ENCODE measurements at regions not wholly inside any gene's neighbourhood (a gene's known extent, or its start where the extent isn't known, plus 50 kb on each side); places are given as distances from the start of the nearest gene placed in this dataset.

DNA sequence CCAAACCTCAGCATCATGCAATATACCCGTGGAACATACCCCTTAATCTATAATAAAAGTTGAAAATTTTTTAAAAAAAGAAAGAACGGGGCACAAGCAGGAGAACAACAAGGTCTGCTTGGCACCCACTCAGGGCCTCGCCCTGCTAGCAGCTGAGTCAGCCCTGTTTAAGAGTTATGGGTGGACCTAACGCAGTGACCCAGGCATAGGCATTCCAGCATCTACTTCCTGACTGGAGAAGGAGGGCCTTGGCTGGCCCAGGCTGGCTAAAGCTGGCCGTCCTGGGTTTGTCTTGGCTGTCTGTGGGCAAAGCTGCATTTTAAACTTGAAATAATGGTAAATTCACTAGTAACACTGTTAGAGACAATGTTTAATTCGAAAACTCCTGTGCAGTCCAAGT, 236.7 kb upstream of the PGRMC2 start:
- no peak for DNase-seq

DNA sequence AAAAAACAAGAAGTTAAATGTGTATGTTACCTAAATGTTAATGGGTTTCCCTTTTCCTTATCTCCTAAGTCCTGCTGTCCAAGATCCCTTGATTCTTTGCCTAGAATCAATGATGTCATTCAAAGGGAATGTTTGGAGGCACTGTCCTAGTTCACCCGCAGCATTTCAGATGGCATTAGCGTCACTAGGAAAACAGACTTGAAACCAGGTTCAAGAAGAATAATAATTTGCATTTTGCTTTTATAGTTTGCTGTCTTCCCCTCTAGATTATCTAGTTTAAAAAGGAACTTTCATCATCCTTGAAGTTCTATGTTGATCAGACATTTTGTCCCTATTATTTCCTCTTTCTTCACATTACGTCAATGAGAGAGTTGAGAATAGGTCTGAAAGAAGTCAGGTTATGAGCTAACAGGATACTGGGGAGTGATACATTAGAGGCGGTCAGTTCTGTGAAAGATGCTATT, 234.1 kb upstream of the PGRMC2 start:
- no peak for DNase-seq

DNA sequence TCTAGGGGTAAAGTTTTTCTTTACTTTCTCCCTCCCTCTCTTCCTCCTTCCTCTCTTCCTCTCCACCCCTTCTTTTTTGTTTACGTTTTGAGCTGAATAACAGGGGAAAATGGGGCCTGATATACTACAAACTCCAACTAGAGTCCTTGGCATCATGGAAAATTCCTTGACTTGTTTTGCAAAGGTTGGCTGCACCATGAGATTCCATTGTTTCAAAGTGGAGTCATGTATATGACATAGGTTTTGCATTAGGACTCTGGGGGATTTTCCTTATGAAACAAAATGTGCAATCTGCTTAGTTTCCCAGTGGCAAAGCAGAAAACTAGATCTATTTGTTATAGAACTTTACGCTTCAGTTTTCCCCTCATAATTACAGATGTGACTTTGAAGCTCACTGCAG, 233.5 kb upstream of the PGRMC2 start:
- DNase-seq = no peak

DNA sequence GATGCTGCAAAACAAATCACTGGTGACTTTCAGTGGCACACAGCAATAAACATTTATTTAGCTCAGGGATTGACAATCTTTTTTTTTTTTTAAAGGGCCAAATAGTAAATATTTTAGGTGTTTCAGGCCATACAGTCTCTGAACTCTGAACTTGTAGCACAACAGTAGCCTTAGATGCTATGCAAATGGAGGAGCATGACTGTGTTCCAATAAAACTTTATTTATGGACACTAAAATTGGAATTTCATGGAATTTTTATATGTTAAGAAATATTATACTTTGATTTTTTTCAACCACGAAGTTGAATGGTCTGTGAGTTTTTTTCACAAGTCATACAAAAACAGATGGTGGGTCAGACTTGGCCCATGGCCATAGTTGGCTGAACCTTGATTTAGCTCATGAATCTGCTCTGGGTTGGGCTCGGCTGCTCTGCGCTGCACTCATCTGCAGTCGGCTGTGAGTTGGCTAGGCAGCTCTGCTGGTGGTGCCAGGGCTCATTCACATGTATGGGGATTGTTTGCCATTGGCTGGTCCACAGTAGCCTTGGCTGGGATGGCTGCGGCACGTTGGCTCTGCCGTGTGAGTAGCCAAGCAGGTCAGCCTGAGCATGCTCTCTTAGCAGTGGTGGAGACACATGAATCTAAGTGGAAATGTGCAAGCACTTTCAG, 231.7 kb upstream of the PGRMC2 start:
- no peak for DNase-seq

DNA sequence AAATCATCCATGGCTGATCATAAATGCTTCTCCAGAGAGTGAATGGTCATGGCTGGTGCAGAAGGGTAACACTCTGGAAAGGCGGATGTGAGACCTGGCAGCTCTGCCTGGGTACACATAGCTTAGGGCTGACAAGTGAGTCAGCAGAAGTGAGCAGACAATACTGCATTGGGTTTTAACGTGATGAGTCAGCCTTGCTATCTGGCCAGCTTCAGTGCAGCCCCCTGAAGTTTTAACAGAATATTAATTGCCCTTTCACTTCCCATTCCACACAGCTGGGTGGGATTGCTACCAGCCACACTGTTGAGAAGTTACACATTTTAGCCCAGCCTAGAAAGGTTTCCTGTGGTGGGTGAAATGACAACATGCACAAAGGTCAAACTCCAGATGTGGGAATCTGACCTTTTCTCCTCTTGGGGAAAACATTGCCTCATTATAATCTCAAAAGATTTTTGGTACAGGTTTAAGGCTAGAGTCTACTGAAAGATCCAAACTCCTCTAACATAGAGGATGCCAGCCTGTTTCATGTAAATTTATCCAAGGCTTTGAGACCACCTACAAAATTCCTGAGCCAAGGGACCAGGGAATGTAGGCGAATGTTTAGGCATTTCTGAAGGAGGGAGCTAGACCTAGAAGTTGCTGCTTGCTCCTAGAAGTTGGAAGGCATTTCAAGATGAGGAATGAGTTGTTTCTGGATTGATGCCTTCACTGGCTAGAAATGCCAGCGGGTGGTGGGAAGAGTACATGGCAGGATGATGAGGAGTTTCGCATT, 230.3 kb upstream of the PGRMC2 start:
- DNase-seq = no peak

DNA sequence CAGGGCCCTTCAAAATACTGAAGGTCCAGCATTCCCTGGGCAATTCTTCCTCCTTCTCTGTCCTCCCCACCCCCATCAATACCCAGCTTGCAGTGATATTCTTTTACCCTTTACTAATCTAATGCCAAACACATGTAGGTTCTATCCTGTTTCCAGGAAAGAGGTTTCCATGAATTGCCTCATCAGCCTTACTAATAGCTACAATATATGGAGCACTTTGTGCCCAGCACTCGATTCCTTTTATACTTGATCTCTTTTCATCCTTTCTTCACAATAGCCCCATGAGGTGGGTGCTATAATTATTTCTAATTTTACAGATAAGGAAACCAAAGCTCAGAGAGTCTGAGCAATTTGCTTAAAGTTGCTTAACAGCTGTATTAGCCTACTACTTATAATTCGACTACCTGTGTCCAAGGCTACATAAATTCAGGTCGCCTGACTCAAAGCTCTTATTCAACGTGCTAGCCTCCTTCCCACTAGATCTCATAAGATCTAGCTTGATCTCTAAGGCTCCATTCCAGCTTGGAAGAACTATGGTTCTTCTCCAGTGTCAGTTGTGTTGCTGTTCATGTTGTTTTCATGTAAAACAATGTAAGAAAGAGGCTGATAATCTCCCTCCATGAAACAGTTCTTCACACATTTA, 229.6 kb upstream of the PGRMC2 start:
- DNase-seq = no peak

DNA sequence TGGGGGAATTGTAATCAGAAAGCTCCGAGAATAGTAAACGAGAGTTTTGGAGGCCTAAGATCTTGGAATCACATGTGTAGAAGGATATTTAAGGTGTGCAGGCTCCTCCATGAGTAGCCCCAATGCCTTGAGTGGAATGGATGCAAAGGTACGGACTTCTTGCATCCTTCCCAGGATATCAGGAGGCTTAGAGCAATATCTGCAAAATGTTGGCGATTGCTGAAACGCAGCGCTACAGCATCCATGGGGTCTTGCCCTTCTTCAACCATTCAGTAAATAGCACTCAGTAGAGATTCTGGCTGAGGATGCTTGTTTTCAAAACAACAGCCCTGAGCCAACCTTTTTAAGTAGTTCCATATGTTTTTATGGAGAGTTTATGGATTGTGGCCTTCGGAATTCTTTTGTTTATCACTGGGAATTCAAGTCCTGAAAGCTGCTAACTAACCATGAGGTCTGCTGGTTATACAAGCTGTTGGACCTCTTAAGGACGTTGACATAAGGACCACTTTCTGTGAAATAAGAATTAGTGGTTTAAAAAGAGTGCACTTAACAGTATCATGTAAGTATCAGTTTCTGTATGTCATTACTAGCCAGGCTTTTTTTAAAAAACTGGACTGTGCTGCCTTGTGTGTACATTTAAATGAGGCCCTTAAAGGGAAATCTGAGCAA, 228.8 kb upstream of the PGRMC2 start:
- no peak for DNase-seq

DNA sequence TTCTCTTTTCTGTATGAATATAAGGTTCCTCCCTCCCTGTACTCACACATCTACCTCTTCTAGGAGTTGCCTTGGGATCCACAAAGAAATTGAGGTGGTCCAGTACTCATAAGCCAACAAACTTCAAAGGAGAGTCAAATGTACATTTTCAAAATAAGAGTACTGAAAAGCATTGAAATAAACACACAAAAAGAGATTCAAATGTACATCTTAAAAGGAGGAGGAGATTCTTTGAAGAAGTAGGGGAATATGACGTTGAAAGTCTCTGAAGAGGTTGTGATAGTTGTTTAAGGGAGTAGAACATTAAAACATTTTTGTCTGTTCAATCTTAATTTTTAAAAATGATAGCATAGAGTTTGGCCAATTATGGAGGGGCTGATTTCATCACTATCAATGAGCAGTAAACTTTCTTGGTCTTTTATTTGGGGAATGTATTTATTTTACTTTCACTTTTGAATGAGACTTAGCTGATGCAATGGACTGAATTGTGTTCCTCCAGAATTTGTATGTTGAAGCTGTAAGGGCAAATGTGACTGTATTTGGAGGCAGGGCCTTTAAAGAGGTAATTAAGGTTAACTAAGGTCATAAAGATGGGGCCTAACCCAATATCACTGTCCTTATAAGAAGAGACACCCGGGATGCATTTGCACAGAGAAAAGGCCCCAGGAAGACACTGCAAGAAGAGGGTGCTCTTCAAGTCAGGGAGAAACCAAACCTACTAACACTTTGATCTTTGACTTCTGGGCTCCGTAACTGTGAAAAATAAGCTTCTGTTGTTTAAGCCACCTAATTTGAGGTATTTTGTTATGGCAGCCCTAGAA, 226.3 kb upstream of the PGRMC2 start:
- no peak for DNase-seq

DNA sequence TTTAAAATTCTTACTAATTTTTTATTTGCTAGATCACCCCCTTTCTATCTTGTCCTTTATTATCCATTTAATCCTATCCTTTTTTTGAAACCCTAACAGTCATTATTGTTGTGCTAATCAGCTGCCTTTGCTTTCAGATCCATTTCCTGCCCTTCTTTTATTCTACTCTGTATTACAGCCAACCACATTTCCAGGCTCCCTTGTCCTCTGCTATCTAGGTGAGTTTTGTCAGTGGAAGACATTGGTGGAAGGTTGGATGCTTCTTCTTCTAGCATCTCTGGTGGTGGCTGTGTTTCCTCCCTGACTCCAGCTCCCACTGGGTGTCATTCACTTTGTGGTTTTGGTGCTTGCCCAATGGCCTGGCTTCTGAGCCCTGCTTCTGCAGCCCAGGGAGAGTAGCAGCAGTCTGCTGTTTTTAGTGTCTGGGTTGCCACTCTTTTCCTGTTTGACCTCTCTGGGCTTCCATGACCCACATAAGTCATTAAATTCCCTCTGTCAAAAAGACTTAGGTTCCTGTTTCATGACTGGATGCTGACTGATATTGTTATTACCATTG, 225.2 kb upstream of the PGRMC2 start:
- DNase-seq = no peak

DNA sequence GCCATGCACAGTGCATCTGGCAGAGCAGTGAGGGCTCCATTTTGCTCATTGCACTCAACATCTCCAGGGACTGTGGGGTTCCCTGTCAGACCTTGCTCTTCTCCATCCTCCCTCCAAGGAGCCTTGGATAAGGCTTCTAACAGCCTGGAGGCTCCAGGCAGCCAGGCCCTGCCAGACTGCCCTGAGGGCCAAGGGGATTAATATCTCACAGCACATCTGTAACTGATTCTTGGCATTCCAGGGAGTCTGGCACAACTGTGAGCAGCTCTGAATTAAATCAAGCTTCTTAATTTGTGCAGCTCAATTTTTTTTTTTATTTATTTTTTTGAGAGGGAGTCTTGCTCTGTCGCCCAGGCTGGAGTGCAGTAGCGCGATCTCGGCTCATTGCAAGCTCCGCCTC, 224.5 kb upstream of the PGRMC2 start:
- DNase-seq = no peak

DNA sequence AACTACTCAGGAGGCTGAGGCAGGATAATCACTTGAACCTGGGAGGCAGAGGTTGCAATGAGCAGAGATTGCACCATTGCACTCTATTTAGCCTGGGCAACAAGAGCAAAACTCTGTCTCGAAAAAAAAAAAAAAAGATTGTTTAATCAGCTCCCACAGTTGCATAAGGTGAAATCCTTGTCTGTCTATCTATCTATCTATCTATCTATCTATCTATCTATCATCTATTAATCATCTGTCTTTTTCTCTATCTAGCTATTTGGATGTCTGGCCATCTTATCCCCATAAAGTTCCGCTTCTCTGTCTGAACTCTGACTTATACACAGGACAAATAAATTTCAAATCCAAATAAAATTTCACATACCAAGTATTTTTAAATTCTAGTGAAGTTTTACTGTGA, 223.2 kb upstream of the PGRMC2 start:
- no peak for DNase-seq

DNA sequence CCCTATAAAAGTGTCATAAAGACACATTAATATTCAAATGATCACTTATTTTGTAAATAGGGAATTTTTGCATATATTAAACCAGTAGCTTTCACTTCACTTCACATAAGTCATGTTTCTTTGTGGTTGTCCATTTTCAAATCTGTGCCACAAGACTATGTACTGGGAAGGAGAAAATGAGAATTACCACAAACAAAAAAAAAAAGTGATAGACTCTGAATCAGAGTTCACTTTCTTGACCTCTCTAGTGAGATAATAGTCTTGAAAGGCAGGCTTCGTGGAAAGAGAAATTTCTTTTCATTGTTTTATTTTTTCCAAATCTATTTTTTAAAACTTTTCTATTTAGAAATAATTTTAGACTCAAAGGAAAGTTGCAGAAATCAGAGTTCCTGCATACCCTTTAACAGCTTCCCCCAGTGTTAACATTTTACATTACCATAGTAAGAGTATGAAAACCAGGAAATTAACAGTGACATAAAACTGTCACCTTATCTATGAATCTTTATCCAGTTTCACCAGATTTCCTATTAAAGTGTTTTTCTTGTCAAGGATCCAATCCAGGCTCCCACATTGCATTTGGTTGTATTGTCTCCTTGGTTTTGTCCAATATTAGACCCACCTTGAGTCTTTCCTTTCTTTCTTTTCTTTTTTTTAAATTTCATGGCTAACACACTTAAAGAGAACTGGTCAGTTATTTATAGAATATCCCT, 215.4 kb upstream of the PGRMC2 start:
- no peak for DNase-seq

DNA sequence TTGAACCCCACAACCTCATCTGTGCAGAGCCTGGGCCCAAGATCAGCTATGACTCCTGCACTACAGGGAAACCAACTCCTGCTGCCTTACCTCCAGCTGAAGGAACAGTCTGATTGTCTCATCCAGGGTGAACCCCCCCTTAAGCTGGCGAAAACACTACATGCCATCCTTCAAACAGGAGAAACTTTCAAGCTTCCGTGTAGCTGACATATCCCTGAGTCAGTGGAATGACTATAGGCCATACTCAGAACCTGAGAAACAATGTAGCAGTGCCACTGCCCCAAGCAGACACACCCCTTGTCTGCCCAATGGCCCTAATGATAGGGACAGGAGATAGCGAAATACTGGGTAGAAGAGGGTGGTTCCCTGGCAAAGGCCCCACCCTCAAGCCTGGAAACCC, 213.6 kb upstream of the PGRMC2 start:
- no peak for DNase-seq

DNA sequence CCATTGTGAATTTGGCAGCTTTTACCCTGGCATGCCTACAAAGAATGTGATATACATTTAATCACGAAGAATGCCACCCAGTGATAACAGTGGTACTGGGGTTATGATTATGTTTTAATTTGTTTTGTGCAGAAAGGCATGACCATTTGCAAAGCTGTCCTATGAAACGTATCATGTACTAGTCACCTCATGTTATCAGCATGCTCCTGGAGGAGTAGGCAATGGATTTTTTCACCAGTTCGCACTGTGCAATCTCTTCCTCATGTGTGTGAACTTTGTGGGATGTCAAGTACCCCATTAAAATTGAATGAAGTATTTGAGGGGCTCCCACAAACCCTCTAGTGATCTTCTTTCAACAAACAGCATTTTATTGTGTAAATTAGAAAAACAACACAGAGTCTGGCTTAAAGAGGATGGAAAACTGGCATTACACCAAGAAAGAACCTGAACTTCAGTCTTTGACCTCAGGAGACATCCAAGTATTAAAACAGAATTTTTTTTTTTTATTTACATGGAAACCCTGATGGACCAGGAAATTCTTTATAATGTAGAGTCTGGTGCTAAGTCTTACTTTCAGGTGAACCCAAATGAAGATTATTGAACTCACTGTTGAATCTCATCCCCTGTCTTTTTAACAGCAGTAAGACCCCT, 200.6 kb upstream of the PGRMC2 start:
- no peak for DNase-seq

DNA sequence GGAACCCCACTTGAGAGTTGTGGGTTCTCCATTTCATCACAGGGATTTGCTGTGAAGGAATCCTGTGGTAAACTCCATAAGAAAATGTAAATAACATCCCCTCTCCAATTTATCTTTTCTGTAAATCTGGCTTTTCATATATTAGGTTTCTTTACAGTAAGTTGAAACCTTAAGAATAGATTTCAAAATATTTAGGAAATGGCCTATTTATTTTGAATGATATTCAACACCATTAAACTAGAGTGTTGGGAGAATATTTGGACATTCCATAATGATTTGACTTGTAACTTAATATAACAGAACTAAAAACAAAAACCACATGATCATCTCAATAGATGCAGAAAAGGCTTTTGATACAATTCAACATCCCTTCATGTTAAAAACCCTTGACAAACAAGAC, 197.3 kb upstream of the PGRMC2 start:
- no peak for DNase-seq

DNA sequence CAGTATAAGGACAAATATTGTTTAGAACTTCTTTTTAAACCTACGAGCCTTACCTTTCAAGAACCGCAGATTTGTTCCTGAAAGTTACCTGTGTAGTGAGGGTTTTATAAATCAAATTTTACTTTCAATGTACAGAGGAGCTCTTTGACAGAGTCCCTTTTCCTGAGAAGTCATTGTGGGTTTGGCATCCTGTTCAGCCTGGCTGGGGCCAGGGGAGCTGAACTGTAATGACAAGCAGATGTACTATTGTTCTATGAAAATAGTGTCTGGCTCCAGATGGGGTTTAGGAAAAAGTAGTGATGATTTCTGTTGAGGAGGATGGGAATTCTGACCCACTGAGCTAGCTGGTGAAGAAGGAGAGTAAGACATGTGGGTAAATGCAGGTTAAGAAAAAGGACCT, 196.2 kb upstream of the PGRMC2 start:
- DNase-seq = no peak

DNA sequence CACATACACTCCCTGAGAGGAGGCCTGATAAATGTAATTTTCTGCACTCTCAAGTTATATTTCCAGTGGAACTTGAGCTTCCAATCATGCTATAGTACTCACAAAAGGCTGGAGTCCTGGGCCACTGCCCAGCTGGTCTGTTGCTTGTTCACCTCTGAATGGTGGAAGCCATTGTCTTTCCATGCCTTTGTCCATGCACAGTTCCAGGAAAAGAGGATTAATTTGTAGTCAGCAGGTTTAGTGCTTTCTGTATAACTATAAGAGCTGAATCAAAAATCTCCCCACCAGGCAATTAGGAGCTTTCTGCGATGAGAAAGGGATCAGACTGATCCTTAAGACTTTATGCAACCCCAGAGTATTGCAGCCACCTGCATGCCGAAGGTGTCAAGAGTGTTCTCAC, 195.4 kb upstream of the PGRMC2 start:
- no peak for DNase-seq

DNA sequence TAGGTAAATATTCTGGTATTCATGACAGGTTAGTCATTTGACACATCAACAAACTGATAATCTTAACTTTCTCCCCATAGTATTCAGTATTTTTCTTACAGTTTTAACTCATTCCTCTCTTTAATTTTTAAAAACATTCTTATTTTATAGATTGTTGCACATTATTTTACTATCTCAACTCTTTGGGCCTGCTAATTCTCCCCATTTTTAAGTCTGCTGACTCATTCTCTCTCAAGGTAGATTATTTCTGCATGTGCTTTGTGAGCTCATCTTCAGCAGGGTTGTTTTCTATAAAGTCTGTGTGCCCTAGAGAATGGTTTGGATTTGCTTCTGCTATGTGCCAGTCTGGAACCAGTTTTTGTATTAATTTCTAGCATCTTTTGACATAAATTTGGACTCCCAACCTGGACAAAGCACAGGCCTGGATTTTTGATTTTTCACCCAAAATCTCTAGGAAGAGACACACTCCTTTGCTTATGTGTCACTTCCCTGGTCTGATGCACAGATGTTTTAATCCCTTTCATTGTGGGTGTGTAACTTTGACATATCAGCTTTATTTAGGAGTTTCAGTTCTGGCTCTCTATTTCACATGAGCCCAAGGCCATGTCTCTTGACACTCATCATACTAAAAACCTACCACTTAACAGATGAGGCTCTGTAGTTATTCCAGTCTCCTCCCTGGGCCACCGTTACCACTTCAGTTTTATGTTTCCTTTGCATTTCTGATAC, 194.3 kb upstream of the PGRMC2 start:
- DNase-seq = no peak

DNA sequence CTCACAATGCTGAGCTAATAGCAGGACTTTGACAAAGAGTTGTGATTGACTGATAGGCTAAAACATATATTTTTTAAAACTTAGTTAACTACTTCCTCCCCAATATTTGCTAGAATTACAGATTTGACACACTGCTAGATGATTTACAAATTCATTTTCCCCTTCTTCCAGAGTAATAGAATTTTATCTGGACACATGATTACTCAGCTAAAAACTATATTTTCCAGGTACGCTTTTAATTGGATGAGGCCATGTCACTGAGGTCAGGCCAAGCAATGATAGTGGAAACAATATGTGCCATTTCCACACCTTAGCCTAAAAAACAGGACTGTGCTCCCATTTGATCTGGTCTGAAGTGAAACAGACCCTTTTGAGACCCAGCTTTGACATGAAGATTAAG, 193.3 kb upstream of the PGRMC2 start:
- DNase-seq = no peak

DNA sequence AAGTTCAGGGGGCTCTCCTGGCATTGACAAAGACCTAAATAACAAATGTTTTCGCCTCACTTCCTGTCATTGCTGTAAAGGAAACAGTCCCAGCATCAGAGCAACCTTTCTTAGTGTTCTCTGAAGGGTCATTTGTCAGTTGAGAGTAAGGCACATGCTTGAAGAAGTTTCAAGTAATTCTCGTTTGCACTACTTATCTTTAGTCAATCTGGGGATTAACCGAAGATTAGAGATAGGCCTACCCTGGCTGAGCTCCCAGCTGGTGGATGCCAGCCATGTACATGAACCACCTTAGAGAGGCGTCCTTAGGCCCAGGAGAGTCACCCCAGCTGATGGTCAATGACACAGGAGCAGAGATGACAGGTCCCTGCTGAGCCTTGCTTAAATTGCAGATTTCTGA, 189.9 kb upstream of the PGRMC2 start:
- no peak for DNase-seq

DNA sequence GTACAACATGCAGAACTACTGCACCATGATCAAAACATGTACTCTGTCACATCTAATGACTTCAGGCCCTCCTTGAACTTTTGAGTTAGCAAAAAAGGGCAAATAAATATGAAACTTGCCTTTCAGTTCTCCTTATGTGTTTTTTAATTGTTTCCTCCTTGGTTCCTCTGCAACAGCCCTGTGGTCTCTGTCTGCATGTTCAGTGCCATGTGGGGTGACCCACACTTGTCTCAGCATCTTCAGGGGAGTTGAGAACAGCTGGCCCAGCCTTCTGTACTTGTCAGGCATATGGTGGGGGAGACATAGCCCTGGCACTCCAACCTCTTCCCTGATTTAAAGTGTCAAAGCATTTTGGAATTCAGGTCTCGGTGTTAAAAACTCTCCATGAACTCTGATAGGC, 188.0 kb upstream of the PGRMC2 start:
- no peak for DNase-seq
